Endothelial cell (in vitro differentiated cells): ENCODE measurements at regions not wholly inside any gene's neighbourhood (a gene's known extent, or its start where the extent isn't known, plus 50 kb on each side); places are given as distances from the start of the nearest gene placed in this dataset.

Experiments
- DNase-seq: peaks from one replicate; pipeline ENCODE4 v3.0.0; 2021; ENCODE audit warnings: low spot score
- H3K27ac Mint-ChIP-seq: one replicate; pipeline ENCODE4 v1.8.0; 2021; ENCODE audit warnings: mixed read lengths, inconsistent platforms; ENCODE audit not compliant: unreplicated experiment
- H3K27me3 Mint-ChIP-seq: one replicate; pipeline ENCODE4 v1.8.0; 2021; ENCODE audit warnings: mild to moderate bottlenecking, moderate library complexity, mixed read lengths, inconsistent platforms; ENCODE audit not compliant: unreplicated experiment
- H3K36me3 Mint-ChIP-seq: one replicate; pipeline ENCODE4 v1.8.0; 2021; ENCODE audit warnings: mild to moderate bottlenecking, low read depth, mixed read lengths, inconsistent platforms; ENCODE audit not compliant: unreplicated experiment
- H3K4me1 Mint-ChIP-seq: one replicate; pipeline ENCODE4 v1.8.0; 2021; ENCODE audit warnings: mild to moderate bottlenecking, mixed read lengths, inconsistent platforms; ENCODE audit not compliant: unreplicated experiment
- H3K4me3 Mint-ChIP-seq: one replicate; pipeline ENCODE4 v1.8.0; 2021; ENCODE audit warnings: mild to moderate bottlenecking, mixed read lengths, inconsistent platforms; ENCODE audit not compliant: unreplicated experiment
- H3K9me3 Mint-ChIP-seq: one replicate; pipeline ENCODE4 v1.8.0; 2021; ENCODE audit warnings: mixed read lengths, inconsistent platforms; ENCODE audit not compliant: unreplicated experiment
- CTCF ChIP-seq: fragments of 200-600 bp; sonication (generic); IDR thresholded peaks from one replicate; pipeline ENCODE4 v1.5.0; 2021; ENCODE audit warnings: antibody characterized with exemption; ENCODE audit not compliant: unreplicated experiment

GRCh38 chr10:45198486-45199204, 116.8 kb downstream of the OR13A1 start:
- Mint-ChIP-seq H3K27me3 (no peaks in the 10 kb centered on the region), H3K9me3 (no peaks in the 10 kb centered on the region), H3K4me3 (no peak overlapping the region), H3K4me1 (no peaks in the 10 kb centered on the region), H3K36me3 (no peaks in the 10 kb centered on the region), H3K27ac (no peak overlapping the region)
- no peak for TF ChIP-seq CTCF
- no peak for DNase-seq

GRCh38 chr10:45199205-45199740, 116.1 kb downstream of the OR13A1 start:
- no peak for TF ChIP-seq CTCF
- H3K4me1 Mint-ChIP-seq: no peaks in the 10 kb centered on the region
- H3K36me3 Mint-ChIP-seq: no peaks in the 10 kb centered on the region
- DNase-seq: no peak
- no peaks in the 10 kb centered on the region for H3K9me3 Mint-ChIP-seq
- H3K27ac Mint-ChIP-seq: no peak overlapping the region
- no peak overlapping the region for H3K4me3 Mint-ChIP-seq
- no peaks in the 10 kb centered on the region for H3K27me3 Mint-ChIP-seq

- Mint-ChIP-seq H3K36me3 (peaks cover 1% of the 10 kb centered on the region), H3K9me3 (no peaks in the 10 kb centered on the region), H3K4me3 (no peak overlapping the region), H3K27me3 (no peaks in the 10 kb centered on the region), H3K27ac (no peak overlapping the region), H3K4me1 (no peaks in the 10 kb centered on the region)
- no peak for DNase-seq
- no peak for TF ChIP-seq CTCF
These were observed 114.1 kb downstream of the OR13A1 start for GRCh38 chr10:45201271-45201670.

GRCh38 chr10:45202242-45202641, 113.2 kb downstream of the OR13A1 start:
- Mint-ChIP-seq H3K4me1 (no peaks in the 10 kb centered on the region), H3K36me3 (peaks cover 4% of the 10 kb centered on the region), H3K27ac (no peak overlapping the region), H3K4me3 (no peak overlapping the region), H3K9me3 (no peaks in the 10 kb centered on the region), H3K27me3 (no peaks in the 10 kb centered on the region)
- DNase-seq: no peak
- no peak for TF ChIP-seq CTCF
